Adrenal gland (tissue), 9 donors: ENCODE measurements at regions not wholly inside any gene's neighbourhood (a gene's known extent, or its start where the extent isn't known, plus 50 kb on each side); places are given as distances from the start of the nearest gene placed in this dataset.
"Not testable (repeated sequence)": the region's sequence is repeated elsewhere in the genome, so short reads cannot be mapped to it uniquely, and the experiment has no call there.

Source experiments
- DNase-seq, 7 donors: peaks; one replicate each; pipeline ENCODE4 v3.0.0-alpha.2; 2019 to 2020
- H3K27ac ChIP-seq, 5 donors: fragments of 200-600 bp; sonication (generic) in 4 of 5; 1 replicate in 3 of 5; 2 replicates in 2 of 5; pipeline versions ENCODE4 v1.5.1 to v1.8.0; 2016 to 2020; ENCODE audit warnings: mild to moderate bottlenecking in 1 of 5
- H3K27me3 ChIP-seq: fragments of 200-600 bp; 2 replicates; pipeline ENCODE4 v1.8.0; 2021
- H3K36me3 ChIP-seq, 2 donors: fragments of 200-600 bp; replicated peaks in 1 of 2; 1 replicate in 1 of 2; 2 replicates in 1 of 2; pipeline versions ENCODE4 v1.5.1 to v1.8.0; 2018 to 2022
- H3K4me1 ChIP-seq, 2 donors: fragments of 200-600 bp; replicated peaks in 1 of 2; 1 replicate in 1 of 2; 2 replicates in 1 of 2; pipeline versions ENCODE4 v1.5.1 to v1.8.0; 2018 to 2021
- H3K4me3 ChIP-seq, 4 donors: fragments of 200-600 bp; sonication (generic) in 3 of 4; one replicate each; pipeline ENCODE4 v1.5.1; 2016 to 2018
- H3K9me3 ChIP-seq, 3 donors: fragments of 200-600 bp; sonication (generic) in 1 of 3; replicated peaks in 1 of 3; 1 replicate in 2 of 3; 2 replicates in 1 of 3; pipeline versions ENCODE4 v1.5.1 to v1.8.0; 2016 to 2021
- CTCF ChIP-seq, 6 experiments: fragments of 450-650 bp in 4 of 6; fragments of 200-600 bp in 2 of 6; sonication (generic) in 1 of 6; IDR thresholded peaks; 1 replicate in 5 of 6; 2 replicates in 1 of 6; pipeline versions ENCODE4 v1.5.1 to v1.8.0; 2016 to 2021; ENCODE audit warnings: antibody characterized with exemption in 6 of 6, mild to moderate bottlenecking in 2 of 6, moderate library complexity in 1 of 6
- POLR2A ChIP-seq, 2 donors: fragments of 450-650 bp; IDR thresholded peaks; one replicate each; pipeline ENCODE4 v1.6.1; 2017; ENCODE audit warnings: antibody characterized with exemption in 2 of 2, mild to moderate bottlenecking in 2 of 2, moderate library complexity in 1 of 2
- WGBS, 4 donors: extraction: QIAGEN DNeasy Blood & Tissue Kit in 2 of 4; methylation state at CpG; one replicate each; pipeline versions ENCODE4 v1.1.5 to v1.1.7; 2013 to 2017; 5-methylcytosine and 5-hydroxymethylcytosine counted together
- intact Hi-C, 2 donors: fragments of 100-400 bp; cut with DNase I; formaldehyde crosslinking; loops; one replicate each; pipeline versions ENCODE4 v1.14.1 to v1.15.0; 2022 to 2023
- donor health status: healthy with polysubstance abuse.
- donor health status: Bipolar disorder and iron deficiency.
- donor health status: DM: yes; HTN: yes; CAD: no.
- donor health status: DM: no; HTN: no; CAD: no.
- donor health status: DM: no; HTN: no; CAD: no.

- H3K9me3 ChIP-seq = no peaks in the 10 kb centered on the region
- 37 to 53% (median 44%) methylated on average over 3 of the region's 3 CpGs for WGBS, 4 donors
- DNase-seq = no peak
- H3K36me3 ChIP-seq = no peaks in the 10 kb centered on the region
- no peak for TF ChIP-seq POLR2A (IDR thresholded peaks at IDR 0.05)
- TF ChIP-seq CTCF (IDR thresholded peaks at IDR 0.05) = no peak
- intact Hi-C loops = no loop called here
- H3K4me1 ChIP-seq = no peaks in the 10 kb centered on the region
- no peak overlapping the region for H3K4me3 ChIP-seq
- no peak overlapping the region for H3K27ac ChIP-seq
- no peaks in the 10 kb centered on the region for H3K27me3 ChIP-seq
These were observed 474.8 kb downstream of the CNTN3 start for GRCh38 chr3:74139648-74140047.

DNA sequence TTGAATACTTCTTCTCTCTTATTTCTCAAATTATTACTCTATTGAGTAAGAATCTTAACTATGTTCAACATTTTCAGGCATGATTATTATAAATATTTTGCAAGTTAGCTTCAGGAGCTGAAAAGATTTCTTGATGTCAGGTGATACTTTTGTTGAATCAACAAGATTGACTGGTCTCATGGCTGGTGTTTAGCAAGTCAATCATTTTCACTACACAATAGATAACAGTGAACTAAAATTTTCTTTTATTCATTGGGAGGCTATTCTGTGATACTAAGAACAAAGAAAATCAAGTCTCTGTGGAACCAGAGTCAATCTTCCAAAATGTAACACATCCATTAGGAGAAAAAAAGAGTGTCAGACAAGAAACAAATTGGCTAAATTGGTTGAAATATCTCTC is 476.7 kb downstream of the CNTN3 start:
- intact Hi-C loops = no loop called here

GRCh38 chr3:74135808-74136207 is 478.7 kb downstream of the CNTN3 start:
- TF ChIP-seq CTCF (IDR thresholded peaks at IDR 0.05) (no peak), POLR2A (IDR thresholded peaks at IDR 0.05) (no peak)
- H3K4me3 ChIP-seq = no peak overlapping the region
- 85 to 94% (median 91%) methylated on average over 5 to 8 of the region's 8 CpGs for WGBS, 4 donors
- no peak overlapping the region for H3K27ac ChIP-seq
- no peak for DNase-seq
- no peaks in the 10 kb centered on the region for H3K4me1 ChIP-seq
- no peaks in the 10 kb centered on the region for H3K36me3 ChIP-seq
- no peaks in the 10 kb centered on the region for H3K27me3 ChIP-seq
- intact Hi-C loops = no loop called here
- no peaks in the 10 kb centered on the region for H3K9me3 ChIP-seq

More for the DNA sequence above, 476.7 kb downstream of the CNTN3 start:
- no peaks in the 10 kb centered on the region for H3K36me3 ChIP-seq
- H3K4me3 ChIP-seq = no peak overlapping the region
- TF ChIP-seq CTCF (IDR thresholded peaks at IDR 0.05) (no peak), POLR2A (IDR thresholded peaks at IDR 0.05) (no peak)
- no peak overlapping the region for H3K27ac ChIP-seq
- no peaks in the 10 kb centered on the region for H3K27me3 ChIP-seq
- no peaks in the 10 kb centered on the region for H3K4me1 ChIP-seq
- H3K9me3 ChIP-seq = no peaks in the 10 kb centered on the region
- DNase-seq = no peak

DNA sequence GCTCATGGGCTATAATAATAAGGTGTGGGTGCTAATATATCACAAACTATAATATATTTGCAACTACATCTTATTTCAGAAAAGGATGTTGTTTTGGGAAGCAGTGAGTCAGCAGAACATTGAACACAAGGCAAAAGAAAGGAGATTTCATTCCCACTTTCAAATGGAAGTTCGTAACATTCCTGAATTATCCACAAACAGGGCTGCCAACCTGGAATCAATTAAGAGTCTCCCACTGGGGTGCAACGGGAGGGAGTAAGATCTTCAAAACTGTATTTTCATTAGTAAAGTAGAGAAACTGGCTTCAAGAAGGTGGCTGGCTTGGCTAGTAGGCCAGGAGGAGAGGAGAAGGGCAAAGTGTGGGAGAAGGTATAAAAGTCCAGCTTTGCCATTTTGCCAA is 479.6 kb downstream of the CNTN3 start:
- no peak for DNase-seq
- intact Hi-C loops = no loop called here

DNA sequence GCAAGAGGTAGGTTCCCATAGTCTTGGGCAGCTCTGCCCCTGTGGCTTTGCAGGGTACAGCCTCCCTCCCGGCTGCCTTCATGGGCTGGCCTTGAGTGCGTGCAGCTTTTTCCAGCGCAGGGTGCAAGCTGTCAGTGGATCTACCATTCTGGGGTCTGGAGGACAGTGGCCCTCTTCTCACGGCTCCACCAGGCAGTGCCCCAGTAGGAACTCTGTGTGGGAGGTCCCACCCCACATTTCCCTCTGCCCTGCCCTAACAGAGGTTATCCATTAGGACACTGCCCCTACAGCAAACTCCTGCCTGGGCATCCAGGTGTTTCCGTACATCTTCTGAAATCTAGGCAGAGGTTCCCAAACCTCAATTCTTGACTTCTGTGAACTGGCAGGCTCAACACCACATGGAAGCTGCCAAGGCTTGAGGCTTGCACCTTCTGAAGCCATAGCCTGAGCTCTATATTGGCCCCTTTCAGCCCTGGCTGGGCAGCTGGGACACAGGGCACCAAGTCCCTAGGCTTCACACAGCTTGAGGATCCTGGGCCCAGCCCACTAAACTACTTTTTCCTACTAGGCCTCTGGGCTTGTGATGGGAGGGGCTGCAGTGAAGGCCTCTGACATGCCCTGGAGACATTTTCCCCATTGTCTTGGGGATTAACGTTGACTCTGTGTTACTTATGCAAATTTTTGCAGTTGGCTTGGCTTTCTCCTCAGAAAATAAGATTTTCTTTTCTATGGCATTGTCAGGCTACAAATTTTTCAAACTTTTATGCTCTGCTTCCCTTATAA is 482.7 kb downstream of the CNTN3 start:
- 64 to 85% (median 78%) methylated on average over 5 to 6 of the region's 6 CpGs for WGBS, 4 donors
- H3K27ac ChIP-seq, DNase-seq, H3K9me3 ChIP-seq, H3K4me1 ChIP-seq, H3K4me3 ChIP-seq, H3K36me3 ChIP-seq, H3K27me3 ChIP-seq, intact Hi-C loops: not testable (repeated sequence)

More for the DNA sequence above, 479.6 kb downstream of the CNTN3 start:
- 73 to 84% (median 77%) methylated on average over 2 of the region's 2 CpGs for WGBS, 4 donors
- no peaks in the 10 kb centered on the region for H3K27me3 ChIP-seq
- no peak overlapping the region for H3K4me3 ChIP-seq
- H3K27ac ChIP-seq = no peak overlapping the region
- H3K4me1 ChIP-seq = no peaks in the 10 kb centered on the region
- H3K36me3 ChIP-seq = no peaks in the 10 kb centered on the region
- TF ChIP-seq POLR2A (IDR thresholded peaks at IDR 0.05) (no peak), CTCF (IDR thresholded peaks at IDR 0.05) (no peak)
- H3K9me3 ChIP-seq = no peaks in the 10 kb centered on the region
